Neural progenitor cell (in vitro differentiated cells): ENCODE measurements at regions not wholly inside any gene's neighbourhood (a gene's known extent, or its start where the extent isn't known, plus 50 kb on each side); places are given as distances from the start of the nearest gene placed in this dataset.

Source experiments
- DNase-seq: peaks from one replicate; pipeline ENCODE4 v3.0.0-alpha.2; 2016; ENCODE audit warnings: low spot score
- H2AFZ ChIP-seq: fragments of 200-600 bp; sonication (generic); replicated peaks from 2 replicates; pipeline ENCODE4 v1.6.1; 2016; ENCODE audit warnings: antibody characterized with exemption
- H3F3A ChIP-seq: fragments of 200-600 bp; sonication (generic); 2 replicates; pipeline ENCODE4 v1.6.1; 2016; ENCODE audit warnings: antibody characterized with exemption, low read depth
- H3K27ac ChIP-seq: fragments of 200-600 bp; sonication (generic); 2 replicates; pipeline ENCODE4 v1.5.1; 2016; ENCODE audit warnings: mild to moderate bottlenecking
- H3K27me3 ChIP-seq: fragments of 200-600 bp; sonication (generic); 2 replicates; pipeline ENCODE4 v1.6.1; 2016; ENCODE audit warnings: mild to moderate bottlenecking, moderate library complexity
- H3K36me3 ChIP-seq: fragments of 200-600 bp; sonication (generic); 2 replicates; pipeline ENCODE4 v1.5.1; 2016
- H3K4me1 ChIP-seq: fragments of 200-600 bp; sonication (generic); 2 replicates; pipeline ENCODE4 v1.6.1; 2016; ENCODE audit warnings: mixed run types
- H3K4me2 ChIP-seq: fragments of 200-600 bp; sonication (generic); 2 replicates; pipeline ENCODE4 v1.6.1; 2016
- H3K4me3 ChIP-seq: fragments of 200-600 bp; sonication (generic); 2 replicates; pipeline ENCODE4 v1.5.1; 2016
- H3K79me2 ChIP-seq: fragments of 200-600 bp; sonication (generic); 2 replicates; pipeline ENCODE4 v1.6.1; 2016; ENCODE audit warnings: low read depth
- H3K9ac ChIP-seq: fragments of 200-600 bp; sonication (generic); 2 replicates; pipeline ENCODE4 v1.6.1; 2016
- H3K9me3 ChIP-seq: fragments of 200-600 bp; sonication (generic); 2 replicates; pipeline ENCODE4 v1.5.1; 2016; ENCODE audit warnings: low read depth
- H4K20me1 ChIP-seq: fragments of 200-600 bp; sonication (generic); 2 replicates; pipeline ENCODE4 v1.6.1; 2016; ENCODE audit warnings: low read depth
- H3K27ac Mint-ChIP-seq: 3 replicates; pipeline ENCODE4 v1.8.0; 2021; ENCODE audit warnings: mixed read lengths
- H3K27me3 Mint-ChIP-seq: 2 replicates; pipeline ENCODE4 v1.8.0; 2022; ENCODE audit warnings: low read depth, mild to moderate bottlenecking, inconsistent platforms, moderate library complexity, mixed read lengths; ENCODE audit not compliant: insufficient read depth
- H3K36me3 Mint-ChIP-seq: 3 replicates; pipeline ENCODE4 v1.8.0; 2021; ENCODE audit warnings: mixed read lengths
- H3K4me1 Mint-ChIP-seq: 3 replicates; pipeline ENCODE4 v1.8.0; 2021; ENCODE audit warnings: mixed read lengths
- H3K4me3 Mint-ChIP-seq: 3 replicates; pipeline ENCODE4 v1.8.0; 2021; ENCODE audit warnings: mild to moderate bottlenecking, moderate library complexity, mixed read lengths
- H3K9me3 Mint-ChIP-seq: 3 replicates; pipeline ENCODE4 v1.8.0; 2020; ENCODE audit warnings: mixed read lengths
- EZH2 ChIP-seq: fragments of 200-600 bp; sonication (generic); IDR thresholded peaks from 2 replicates; pipeline ENCODE4 v1.6.1; 2017; ENCODE audit warnings: antibody characterized with exemption, mild to moderate bottlenecking, moderate library complexity
- EZH2phosphoT487 ChIP-seq: fragments of 200-600 bp; sonication (generic); IDR thresholded peaks from 2 replicates; pipeline ENCODE4 v1.6.1; 2017; ENCODE audit warnings: antibody characterized with exemption
- TF ChIP-seq, protein P1 (sequence below): fragments of 200-600 bp; sonication (generic); IDR thresholded peaks from 2 replicates; pipeline ENCODE4 v1.5.1; 2017; ENCODE audit warnings: antibody characterized with exemption, mild to moderate bottlenecking

DNA sequence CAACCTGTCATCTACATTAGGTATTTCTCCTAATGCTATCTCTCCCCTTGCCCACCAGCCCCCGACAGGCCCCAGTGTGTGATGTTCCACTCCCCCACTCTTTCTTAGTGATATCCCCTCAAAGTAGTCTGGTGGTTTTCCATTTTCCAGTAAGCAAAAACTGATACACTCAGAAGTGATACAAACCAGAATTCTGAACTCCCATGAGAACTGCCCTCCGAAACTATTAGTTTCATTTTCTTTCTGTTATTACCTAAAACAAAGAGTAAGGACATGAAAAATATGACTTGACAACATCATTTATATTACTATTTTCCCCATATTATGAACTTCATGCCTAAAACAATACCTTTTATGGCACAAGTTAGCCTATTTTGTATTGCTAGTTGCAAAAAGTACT, 175.0 kb downstream of the OTUD1 start:
- H3K4me3 ChIP-seq: no peak overlapping the region
- no peak overlapping the region for H3K27ac ChIP-seq
- Mint-ChIP-seq H3K4me1 (peaks cover 8% of the 10 kb centered on the region), H3K27ac (no peak overlapping the region), H3K4me3 (no peak overlapping the region), H3K36me3 (no peaks in the 10 kb centered on the region), H3K27me3 (no peaks in the 10 kb centered on the region), H3K9me3 (no peaks in the 10 kb centered on the region)
- H3F3A ChIP-seq: no peaks in the 10 kb centered on the region
- no peak overlapping the region for H3K9ac ChIP-seq
- no peaks in the 10 kb centered on the region for H3K36me3 ChIP-seq
- H3K4me2 ChIP-seq: no peak overlapping the region
- no peaks in the 10 kb centered on the region for H3K4me1 ChIP-seq
- H3K27me3 ChIP-seq: no peaks in the 10 kb centered on the region
- TF ChIP-seq EZH2: no peak
- H4K20me1 ChIP-seq: no peaks in the 10 kb centered on the region
- H3K79me2 ChIP-seq: no peaks in the 10 kb centered on the region
- H3K9me3 ChIP-seq: no peaks in the 10 kb centered on the region
- no peak for DNase-seq
- H2AFZ ChIP-seq: no peak overlapping the region

DNA sequence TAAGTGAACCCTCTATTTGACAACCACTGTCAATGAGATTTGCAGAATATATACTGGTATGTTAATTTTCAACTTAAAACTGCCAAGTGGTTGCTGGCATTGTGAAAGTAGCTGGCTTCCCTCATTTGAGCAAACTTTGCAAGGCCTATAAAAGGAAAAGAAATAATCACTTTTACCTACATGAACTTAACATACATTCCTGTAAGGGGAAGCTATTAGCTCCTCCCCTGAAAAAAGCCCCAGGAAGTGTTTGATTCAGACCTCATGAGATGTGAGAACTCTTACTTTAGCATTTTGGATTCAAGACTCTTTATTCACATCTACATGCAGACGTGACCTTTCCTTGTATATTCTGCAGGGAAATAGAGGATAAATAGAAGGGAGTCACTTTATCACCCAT, 175.6 kb downstream of the OTUD1 start:
- H3K36me3 Mint-ChIP-seq: no peaks in the 10 kb centered on the region
- Histone ChIP-seq H3K9ac (no peak overlapping the region), H3K36me3 (no peaks in the 10 kb centered on the region), H3K79me2 (no peaks in the 10 kb centered on the region), H4K20me1 (no peaks in the 10 kb centered on the region), H3K27me3 (no peaks in the 10 kb centered on the region), H3K9me3 (no peaks in the 10 kb centered on the region), H3F3A (no peaks in the 10 kb centered on the region), H3K4me1 (no peaks in the 10 kb centered on the region), H3K4me3 (no peak overlapping the region), H3K27ac (no peak overlapping the region), H3K4me2 (no peak overlapping the region), H2AFZ (no peak overlapping the region)
- H3K27ac Mint-ChIP-seq: no peak overlapping the region
- no peak overlapping the region for H3K4me3 Mint-ChIP-seq
- TF ChIP-seq, protein P1, sequence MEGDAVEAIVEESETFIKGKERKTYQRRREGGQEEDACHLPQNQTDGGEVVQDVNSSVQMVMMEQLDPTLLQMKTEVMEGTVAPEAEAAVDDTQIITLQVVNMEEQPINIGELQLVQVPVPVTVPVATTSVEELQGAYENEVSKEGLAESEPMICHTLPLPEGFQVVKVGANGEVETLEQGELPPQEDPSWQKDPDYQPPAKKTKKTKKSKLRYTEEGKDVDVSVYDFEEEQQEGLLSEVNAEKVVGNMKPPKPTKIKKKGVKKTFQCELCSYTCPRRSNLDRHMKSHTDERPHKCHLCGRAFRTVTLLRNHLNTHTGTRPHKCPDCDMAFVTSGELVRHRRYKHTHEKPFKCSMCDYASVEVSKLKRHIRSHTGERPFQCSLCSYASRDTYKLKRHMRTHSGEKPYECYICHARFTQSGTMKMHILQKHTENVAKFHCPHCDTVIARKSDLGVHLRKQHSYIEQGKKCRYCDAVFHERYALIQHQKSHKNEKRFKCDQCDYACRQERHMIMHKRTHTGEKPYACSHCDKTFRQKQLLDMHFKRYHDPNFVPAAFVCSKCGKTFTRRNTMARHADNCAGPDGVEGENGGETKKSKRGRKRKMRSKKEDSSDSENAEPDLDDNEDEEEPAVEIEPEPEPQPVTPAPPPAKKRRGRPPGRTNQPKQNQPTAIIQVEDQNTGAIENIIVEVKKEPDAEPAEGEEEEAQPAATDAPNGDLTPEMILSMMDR: no peak
- TF ChIP-seq EZH2phosphoT487 (no peak), EZH2 (no peak)
- H3K4me1 Mint-ChIP-seq: peaks cover 8% of the 10 kb centered on the region
- no peaks in the 10 kb centered on the region for H3K27me3 Mint-ChIP-seq
- H3K9me3 Mint-ChIP-seq: no peaks in the 10 kb centered on the region
- no peak for DNase-seq

- Mint-ChIP-seq H3K27ac (no peak overlapping the region), H3K4me3 (peak overlapping the region; percentile 61), H3K36me3 (no peaks in the 10 kb centered on the region), H3K9me3 (peaks cover 7% of the 10 kb centered on the region), H3K4me1 (peaks cover 15% of the 10 kb centered on the region), H3K27me3 (no peaks in the 10 kb centered on the region)
- TF ChIP-seq, protein P1: no peak
- TF ChIP-seq EZH2phosphoT487 (no peak), EZH2 (no peak)
- peak overlapping the region; percentile 66 for H2AFZ ChIP-seq
- no peaks in the 10 kb centered on the region for H4K20me1 ChIP-seq
- H3K4me2 ChIP-seq: no peak overlapping the region
- no peaks in the 10 kb centered on the region for H3F3A ChIP-seq
- H3K36me3 ChIP-seq: no peaks in the 10 kb centered on the region
- H3K27ac ChIP-seq: no peak overlapping the region
- H3K79me2 ChIP-seq: no peaks in the 10 kb centered on the region
- no peak overlapping the region for H3K4me3 ChIP-seq
- DNase-seq: peak; percentile 27
- no peak overlapping the region for H3K9ac ChIP-seq
- peaks cover 6% of the 10 kb centered on the region for H3K4me1 ChIP-seq
- H3K9me3 ChIP-seq: no peaks in the 10 kb centered on the region
- H3K27me3 ChIP-seq: no peaks in the 10 kb centered on the region
These were observed 191.5 kb downstream of the OTUD1 start for GRCh38 chr10:23630376-23630775.

- Histone ChIP-seq H3K9me3 (no peaks in the 10 kb centered on the region), H3K4me1 (peaks cover 6% of the 10 kb centered on the region), H3K27ac (no peak overlapping the region), H3F3A (no peaks in the 10 kb centered on the region), H3K27me3 (no peaks in the 10 kb centered on the region), H3K4me2 (no peak overlapping the region), H3K36me3 (no peaks in the 10 kb centered on the region), H3K79me2 (no peaks in the 10 kb centered on the region), H3K9ac (no peak overlapping the region), H2AFZ (no peak overlapping the region), H3K4me3 (no peak overlapping the region), H4K20me1 (no peaks in the 10 kb centered on the region)
- TF ChIP-seq EZH2phosphoT487 (no peak), EZH2 (no peak)
- TF ChIP-seq, protein P1: no peak
- no peaks in the 10 kb centered on the region for H3K36me3 Mint-ChIP-seq
- peak; percentile 25 for DNase-seq
- H3K4me3 Mint-ChIP-seq: peak overlapping the region; percentile 61
- H3K27ac Mint-ChIP-seq: peak overlapping the region; percentile 36
- no peaks in the 10 kb centered on the region for H3K27me3 Mint-ChIP-seq
- peaks cover 7% of the 10 kb centered on the region for H3K9me3 Mint-ChIP-seq
- H3K4me1 Mint-ChIP-seq: peaks cover 15% of the 10 kb centered on the region
These were observed 192.0 kb downstream of the OTUD1 start for GRCh38 chr10:23630885-23631284.
